Stimulated activated CD8-positive, alpha-beta memory T cell treated with anti-CD3 and anti-CD28 coated beads, Interleukin-15, amount 100 ng/mL, for 1 hour (primary cell): ENCODE measurements at regions not wholly inside any gene's neighbourhood (a gene's known extent, or its start where the extent isn't known, plus 50 kb on each side); places are given as distances from the start of the nearest gene placed in this dataset.

Experiments
- DNase-seq: peaks from one replicate; pipeline ENCODE4 v3.0.0-alpha.2; 2020; ENCODE audit warnings: low read depth

- no peak for DNase-seq
Measured at GRCh38 chr18:76685860-76686259, 136.5 kb upstream of the ZNF236 start.

- DNase-seq = no peak
Measured at GRCh38 chr18:76685402-76685801, 137.0 kb upstream of the ZNF236 start.

- DNase-seq = no peak
Measured at GRCh38 chr18:76684265-76684664, 138.1 kb upstream of the ZNF236 start.

- DNase-seq = no peak
Measured at GRCh38 chr18:76679945-76680344, 142.4 kb upstream of the ZNF236 start.

- no peak for DNase-seq
Measured at GRCh38 chr18:76679259-76679658, 143.1 kb upstream of the ZNF236 start.

- no peak for DNase-seq
Measured at GRCh38 chr18:76678248-76678647, 144.1 kb upstream of the ZNF236 start.

GRCh38 chr18:76674596-76674995 is 147.8 kb upstream of the ZNF236 start:
- DNase-seq = no peak

- DNase-seq = no peak
Measured at GRCh38 chr18:76673281-76674185, 148.8 kb upstream of the ZNF236 start.

- DNase-seq = no peak
Measured at GRCh38 chr18:76672627-76673026, 149.7 kb upstream of the ZNF236 start.

GRCh38 chr18:76670564-76671288 is 151.6 kb upstream of the ZNF236 start:
- no peak for DNase-seq

GRCh38 chr18:76668546-76668945 is 153.8 kb upstream of the ZNF236 start:
- no peak for DNase-seq

- no peak for DNase-seq
Measured at GRCh38 chr18:76668119-76668518, 154.2 kb upstream of the ZNF236 start.

GRCh38 chr18:76667603-76668002 is 154.8 kb upstream of the ZNF236 start:
- DNase-seq = no peak

- DNase-seq = no peak
Measured at GRCh38 chr18:76662626-76663025, 159.7 kb upstream of the ZNF236 start.

GRCh38 chr18:76660571-76661192 is 161.7 kb upstream of the ZNF236 start:
- no peak for DNase-seq

GRCh38 chr18:76658627-76659026 is 163.6 kb upstream of the ZNF516 start:
- DNase-seq = no peak

- no peak for DNase-seq
Measured at GRCh38 chr18:76657911-76658470, 162.9 kb upstream of the ZNF516 start.

- DNase-seq = no peak
Measured at GRCh38 chr18:76656925-76657827, 162.1 kb upstream of the ZNF516 start.

- DNase-seq = no peak
Measured at GRCh38 chr18:76654577-76654976, 159.5 kb upstream of the ZNF516 start.

- no peak for DNase-seq
Measured at GRCh38 chr18:76647322-76647721, 152.3 kb upstream of the ZNF516 start.

- no peak for DNase-seq
Measured at GRCh38 chr18:76644580-76644979, 149.5 kb upstream of the ZNF516 start.
